ENCODE measurements at regions not wholly inside any gene's neighbourhood (a gene's known extent, or its start where the extent isn't known, plus 50 kb on each side); places are given as distances from the start of the nearest gene placed in this dataset.
"Not testable (repeated sequence)": the region's sequence is repeated elsewhere in the genome, so short reads cannot be mapped to it uniquely, and the experiment has no call there.

DNA sequence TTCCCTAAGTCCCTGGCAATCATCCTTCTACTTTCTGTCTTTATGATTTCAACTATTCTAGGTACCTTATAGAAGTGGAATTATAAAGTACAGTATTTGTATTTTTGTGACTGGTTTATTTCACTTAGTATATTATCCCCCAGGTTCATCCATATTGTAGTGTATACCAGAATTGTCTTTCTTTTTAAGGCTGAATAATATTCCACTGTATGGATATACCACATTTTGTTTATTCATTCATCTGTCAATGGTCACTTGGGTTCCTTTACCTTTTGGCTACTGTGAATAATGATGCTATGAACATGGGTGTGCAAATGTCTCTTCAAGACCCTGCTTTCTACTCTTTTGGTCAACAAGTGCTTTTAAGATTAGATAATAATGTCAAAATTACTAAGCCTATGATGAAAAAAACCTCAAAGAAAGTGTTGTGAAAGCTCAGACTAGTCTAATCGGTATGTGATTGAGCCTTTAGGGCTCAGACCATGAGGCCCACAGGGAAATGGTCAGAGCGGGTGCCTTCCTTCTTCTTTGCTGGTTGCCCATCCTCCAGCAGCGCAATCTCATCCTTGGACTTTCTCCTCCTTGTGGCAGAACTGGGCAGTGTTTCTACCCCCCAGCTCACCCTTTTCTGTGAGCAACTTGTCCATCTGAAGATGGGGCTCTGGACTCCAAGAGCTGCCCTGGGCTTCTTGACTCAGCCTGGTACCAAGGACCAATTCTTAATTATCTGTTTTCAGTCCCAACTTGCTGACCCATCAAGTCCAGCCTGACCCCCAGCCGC, 105.4 kb downstream of the TTC8 start:
- peak; percentile 8 for DNase-seq (ENCODE audit: low read depth)

DNA sequence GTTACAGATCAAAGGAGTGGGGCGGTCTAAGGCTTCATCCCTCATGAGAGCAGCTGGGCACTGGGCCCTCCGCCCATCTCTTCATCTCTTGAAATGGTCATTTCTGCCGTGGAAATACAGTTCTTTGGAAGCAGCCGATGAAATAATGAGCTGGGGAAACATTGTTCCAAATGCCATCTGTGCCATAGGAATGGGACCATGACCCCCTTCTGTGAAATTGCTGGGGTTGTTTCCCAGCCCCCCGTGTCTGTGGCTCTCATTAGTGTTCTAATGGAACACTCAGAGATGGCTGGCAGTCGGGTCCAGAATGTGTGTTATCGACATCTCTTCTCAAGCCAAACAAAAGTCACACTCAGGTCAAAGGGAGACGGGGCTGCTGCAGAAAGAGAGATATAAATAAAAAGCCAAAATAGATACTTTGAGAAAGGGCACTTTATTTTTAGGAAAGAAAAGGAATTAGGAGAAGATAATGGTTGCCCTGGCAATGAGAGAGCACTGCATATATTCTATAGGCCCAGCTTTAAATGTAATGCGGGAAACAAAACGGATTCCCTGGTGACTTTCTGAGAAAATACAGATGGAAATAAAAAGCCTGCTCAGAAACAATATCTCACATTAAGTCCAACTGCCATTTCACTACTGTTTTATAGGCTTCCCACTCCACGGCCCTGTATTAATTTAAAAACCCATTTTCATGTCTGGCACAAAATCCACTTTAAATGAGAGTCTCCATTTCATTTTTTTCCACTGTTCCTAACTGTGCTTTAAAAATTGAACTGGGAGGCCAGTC, 107.1 kb downstream of the TTC8 start:
- no peak for DNase-seq (ENCODE audit: low read depth)

DNA sequence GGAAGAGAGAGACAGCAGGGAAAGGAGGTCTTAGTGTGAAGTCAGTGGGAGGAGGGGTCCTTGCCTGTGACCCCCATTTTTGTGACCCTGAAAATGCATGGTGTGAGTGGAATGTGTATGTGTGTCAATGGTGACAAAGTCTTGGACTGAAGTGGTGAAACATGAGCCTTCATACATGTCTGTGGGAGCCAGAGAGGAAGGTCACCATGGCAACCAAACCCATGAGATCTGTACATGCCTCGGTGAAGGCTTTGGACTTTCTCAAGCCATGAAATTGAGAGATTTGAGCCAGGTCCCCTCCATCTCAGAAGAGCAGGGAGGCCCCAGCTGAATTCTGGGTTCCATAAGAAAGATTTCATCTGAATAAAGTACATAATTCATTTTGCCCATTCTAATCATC, 108.7 kb downstream of the TTC8 start:
- no peak for DNase-seq (ENCODE audit: low read depth)

DNA sequence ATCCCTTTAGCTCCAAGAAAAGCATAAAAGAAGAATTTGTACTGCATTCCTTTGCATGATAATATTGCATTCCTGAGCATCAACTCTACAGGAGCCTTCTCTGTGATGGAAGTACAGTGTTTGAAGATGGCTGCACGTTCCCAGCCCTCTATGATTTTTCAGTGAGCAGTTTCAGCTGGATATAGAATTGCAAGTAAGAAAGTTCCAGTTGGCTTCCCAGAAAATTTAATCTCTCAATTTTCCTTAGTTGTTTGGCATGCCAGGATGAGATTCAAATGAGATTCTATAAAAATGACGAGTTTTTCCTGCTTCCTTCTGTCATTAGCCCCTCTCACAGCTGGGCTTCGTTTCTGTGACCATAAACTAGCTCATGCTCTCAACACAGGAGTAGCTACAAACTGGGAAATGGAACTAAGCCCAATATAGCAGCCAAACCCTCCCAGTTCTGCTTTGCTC, 109.9 kb downstream of the TTC8 start:
- DNase-seq (ENCODE audit: low read depth) = peak; percentile 31

DNA sequence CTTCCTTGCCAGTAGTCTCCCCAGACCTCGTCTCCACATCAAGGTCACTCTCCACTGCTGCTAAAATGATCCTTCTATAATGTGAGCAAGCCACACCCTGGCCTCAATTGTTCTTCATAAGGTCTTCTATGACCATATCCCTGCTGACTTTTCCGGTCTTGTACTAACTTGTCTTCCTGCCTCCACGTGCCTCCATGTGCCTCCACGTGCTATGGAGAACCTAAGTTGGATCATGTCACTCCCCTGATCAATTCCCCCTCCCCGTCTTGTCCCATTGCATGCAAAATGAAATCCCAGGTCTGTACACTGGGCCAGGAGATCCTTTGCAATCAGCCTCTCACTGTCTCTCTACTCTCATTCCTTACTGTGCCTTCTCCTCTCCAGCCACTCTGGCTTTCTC, 110.6 kb downstream of the TTC8 start:
- no peak for DNase-seq (ENCODE audit: low read depth)

DNA sequence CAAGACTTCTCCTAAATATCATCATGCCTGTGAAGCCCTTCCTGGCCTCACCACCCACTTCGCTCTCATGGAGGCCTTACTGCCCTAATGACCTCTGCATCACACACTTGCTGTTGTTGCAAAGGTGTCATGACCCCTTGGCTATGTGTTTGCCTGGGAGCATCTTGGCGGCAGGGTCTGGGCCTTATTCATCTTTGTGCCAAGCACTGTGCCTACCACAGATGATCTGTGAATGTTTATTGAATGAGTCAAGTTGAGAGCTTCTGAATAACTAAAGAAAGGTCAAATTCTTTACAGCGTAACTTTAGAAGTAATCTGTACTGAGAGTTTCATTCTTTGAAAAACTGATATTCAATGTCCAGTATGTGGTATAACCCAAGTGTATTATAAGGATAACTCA, 113.3 kb downstream of the TTC8 start:
- peak; percentile 35 for DNase-seq (ENCODE audit: low read depth)

DNA sequence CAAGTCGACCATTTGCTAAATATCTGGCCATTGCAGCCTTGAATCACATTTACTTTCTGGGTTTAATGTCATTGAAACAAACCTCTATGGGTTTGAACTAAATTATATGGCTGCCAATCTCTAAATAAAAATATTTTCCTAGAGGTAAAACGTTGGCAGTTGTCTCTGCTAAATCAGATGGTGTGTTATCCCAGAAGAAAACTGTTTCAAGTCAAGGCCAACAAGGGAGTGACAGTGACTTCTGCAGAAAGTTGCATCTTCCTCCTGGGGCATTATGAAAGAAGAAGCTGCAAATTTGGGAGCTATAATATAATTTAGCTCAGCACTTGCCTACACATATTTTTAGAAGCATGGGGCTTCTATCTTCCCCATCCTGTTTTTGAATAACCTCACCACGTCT, 116.2 kb downstream of the TTC8 start:
- DNase-seq (ENCODE audit: low read depth) = no peak

DNA sequence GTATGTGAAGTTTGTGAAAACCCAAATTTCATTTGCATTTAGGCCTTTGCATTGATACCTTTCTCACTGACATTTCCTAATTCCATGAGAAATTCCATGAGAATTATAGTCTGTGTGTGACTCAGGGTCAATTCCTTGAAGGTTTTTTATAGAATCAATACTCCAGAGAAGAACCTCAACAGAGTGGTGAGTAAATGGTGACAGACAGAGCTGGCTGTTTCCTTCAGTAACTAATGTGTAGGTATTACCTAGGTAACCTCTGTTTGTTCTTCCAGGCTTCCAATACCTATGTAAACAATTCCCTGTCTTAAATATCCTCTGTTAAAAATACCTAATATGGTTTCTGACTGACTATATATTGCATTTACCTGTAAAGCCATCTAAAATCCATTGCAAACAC, 117.0 kb downstream of the TTC8 start:
- no peak for DNase-seq (ENCODE audit: low read depth)

DNA sequence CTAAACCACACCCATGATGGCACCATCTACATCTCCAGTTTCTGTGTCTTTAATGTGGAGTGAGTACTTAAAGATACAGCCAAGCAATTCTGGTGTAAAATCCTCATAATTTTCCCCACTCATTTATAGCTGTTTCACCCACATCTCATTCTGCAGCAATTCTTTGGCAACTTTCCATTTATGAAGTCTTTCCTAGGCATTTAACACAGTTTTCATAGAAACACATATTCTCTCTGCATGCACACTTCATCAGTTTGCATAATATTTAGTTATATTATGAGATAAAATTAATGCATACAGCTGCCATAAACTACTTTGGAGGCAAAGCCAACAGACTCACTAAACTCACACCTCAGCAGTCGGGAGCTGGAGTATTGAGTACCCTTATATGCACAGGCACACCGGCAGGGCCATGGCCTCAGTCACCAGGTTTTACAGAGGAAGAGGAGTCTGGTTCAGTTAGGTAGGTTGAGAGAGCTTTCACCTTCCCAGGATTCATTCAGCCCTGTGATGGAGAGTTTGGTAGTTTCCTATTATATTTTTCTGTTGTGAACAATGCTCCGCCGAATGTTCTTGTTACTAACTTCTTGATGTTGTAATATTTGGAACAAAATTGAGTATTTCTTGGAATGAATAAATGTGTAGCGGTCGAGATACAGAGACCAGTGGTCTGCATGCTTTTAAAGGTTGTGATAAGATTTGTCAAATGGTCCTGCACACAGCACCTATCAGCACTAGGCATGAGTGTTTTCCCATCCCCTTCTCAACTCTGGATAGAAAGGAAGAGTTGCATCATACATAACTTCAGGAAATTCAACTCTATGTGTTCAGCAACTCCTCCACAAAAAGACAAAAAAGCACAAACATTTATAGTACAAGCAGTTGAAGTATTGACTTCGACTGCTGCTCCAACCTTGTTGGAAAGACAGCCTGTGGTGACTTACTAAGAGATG, 123.5 kb downstream of the TTC8 start:
- DNase-seq (ENCODE audit: low read depth) = no peak

DNA sequence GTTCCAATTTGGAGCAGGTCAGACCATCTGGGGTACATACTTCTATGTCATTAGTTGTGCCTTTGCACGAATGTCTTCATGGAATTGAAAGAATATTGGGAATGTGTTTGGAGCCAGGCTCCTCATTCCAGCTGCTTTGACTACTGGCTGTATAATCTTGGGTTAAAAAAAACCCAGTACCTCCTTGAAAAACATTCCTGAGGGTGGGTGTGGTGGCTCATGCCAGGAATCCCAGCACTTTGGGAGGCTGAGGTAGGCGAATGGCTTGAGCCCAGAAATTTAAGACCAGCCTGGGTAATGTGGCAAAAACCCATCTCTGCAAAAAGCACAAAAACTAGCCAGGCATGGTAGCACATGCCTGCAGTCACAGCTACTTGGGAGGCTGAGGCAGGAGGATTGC, 125.6 kb downstream of the TTC8 start:
- no peak for DNase-seq (ENCODE audit: low read depth)

DNA sequence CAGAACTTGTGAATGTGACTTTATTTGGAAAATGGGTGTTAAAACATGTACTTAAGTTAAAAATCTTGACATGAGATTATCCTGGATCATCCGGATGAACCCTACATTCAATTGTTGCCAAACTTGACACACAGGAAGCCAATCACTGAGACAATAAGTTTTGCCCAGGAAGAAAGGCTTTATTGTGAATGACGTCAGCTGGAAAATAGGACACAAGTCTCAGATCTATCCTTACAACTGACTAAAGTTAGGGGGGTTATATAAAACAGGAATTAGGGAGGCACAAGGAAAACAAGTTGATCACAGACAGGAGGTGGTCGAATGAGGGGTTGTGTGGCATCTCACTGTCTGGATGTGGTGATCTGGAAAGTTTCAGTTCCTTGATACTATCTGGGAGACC, 126.9 kb downstream of the TTC8 start:
- no peak for DNase-seq (ENCODE audit: low read depth)

DNA sequence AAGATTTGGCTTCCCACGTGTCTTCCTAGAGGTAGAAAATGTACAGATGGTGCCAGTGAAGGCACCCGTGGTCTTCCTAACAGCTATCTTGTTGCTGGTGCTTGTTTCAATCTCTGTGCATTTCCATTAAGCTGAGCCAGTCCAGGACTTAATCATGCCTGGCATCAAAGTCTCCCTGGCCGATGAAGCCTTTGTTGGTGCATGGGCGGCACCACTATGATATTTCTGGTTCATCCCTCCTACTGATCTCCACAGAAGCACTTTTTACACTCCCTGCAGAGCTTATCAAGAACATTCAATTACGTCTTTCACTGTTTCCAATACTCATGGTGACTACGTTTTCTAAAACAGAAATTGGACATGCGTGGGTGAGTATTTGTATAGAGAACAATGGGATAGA, 128.4 kb downstream of the TTC8 start:
- no peak for DNase-seq (ENCODE audit: low read depth)

DNA sequence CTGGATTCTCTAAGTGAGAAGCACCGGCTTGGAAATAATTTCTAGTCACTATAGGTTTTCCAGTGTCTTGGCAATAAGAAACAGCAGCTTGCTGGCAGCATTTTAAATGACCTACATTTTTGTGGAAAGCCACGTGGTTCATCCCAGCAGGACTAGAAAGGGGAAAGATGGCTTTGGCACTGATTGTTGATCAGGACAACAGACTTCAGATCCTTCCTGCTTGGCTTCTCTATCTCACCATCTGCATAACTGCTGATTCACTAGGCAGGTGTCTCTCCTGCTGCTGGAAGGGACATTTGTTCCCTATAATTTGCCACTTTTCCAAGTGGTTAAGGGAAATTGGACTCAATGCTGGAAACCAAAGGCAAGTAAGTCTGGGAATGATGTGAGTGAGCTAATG, 131.0 kb downstream of the TTC8 start:
- DNase-seq (ENCODE audit: low read depth) = no peak

DNA sequence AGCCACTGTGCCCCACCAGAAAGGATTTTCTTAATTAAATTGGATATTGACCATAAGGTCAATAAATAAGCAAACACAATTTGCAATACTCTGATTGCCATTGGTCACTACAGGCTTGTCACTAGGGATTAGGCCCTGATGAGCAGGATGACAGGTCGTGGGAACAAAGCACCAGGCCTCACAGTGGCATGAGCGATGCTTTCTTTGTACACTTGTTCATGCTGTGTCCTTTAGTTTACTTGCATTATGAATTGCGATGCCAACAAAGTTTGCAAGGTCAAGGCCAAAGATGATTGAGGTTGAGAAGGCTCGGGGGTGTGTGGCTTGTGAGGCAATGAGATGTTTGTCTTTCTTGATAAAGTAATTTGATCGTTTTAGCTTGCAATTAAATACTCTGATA, 136.0 kb downstream of the TTC8 start:
- no peak for DNase-seq (ENCODE audit: low read depth)

DNA sequence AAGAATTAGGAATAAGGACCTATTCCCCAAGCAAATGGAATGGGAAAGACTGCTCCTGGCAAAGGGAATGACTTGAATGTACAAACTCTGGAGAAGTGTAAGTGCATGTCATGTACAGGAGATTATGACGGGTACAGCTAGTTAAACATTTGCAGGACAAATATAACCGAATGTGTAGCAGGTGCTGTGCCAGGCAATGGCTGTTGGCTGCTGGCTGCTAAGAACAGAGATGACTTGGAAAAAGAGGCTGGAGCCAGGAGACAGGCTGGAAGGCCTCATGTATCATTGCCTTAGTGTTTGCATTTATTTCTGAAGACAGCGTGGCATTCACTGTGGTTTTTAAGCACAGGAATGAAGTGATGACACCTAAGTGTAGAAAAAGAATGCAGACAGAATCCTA, 136.8 kb downstream of the TTC8 start:
- no peak for DNase-seq (ENCODE audit: low read depth)

DNA sequence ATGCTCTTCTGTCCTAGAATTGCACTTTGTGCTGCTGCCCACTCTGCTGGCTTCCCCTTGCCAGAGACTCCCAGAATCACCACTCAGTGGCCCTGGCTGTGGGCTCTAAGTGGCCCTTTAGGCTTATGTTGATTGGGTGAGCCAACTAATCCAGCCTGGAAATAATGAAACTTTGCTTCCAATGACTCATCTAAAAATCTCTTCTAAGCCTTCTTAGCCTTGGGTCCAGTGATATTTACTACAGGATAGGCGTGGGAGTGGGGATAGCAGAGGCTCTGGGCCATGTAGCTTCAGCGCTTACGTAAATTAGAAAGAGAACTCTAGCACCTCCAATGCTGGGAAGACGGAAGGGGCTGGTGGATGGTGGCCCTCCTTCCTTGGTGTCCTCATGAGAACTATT, 137.9 kb downstream of the TTC8 start:
- DNase-seq (ENCODE audit: low read depth) = peak; percentile 21

DNA sequence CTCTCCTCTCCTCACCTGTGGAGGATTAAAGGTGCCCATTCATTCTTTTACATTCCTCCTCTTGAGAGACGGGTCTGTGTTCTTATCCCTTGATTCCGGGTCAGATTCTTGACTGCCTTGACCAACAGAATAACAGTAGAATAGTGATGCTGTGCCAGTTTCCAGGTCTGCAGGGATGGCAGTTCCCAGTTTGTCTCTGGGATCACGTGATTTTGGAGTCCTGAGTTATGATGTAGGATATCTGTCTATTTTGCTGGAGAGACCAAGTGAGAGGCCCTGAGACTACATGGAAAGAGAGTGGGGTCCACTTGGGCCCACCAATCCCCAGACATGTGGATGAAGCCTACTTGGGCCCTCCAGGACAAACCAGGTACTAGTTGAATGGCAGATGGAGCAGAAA, 142.8 kb downstream of the TTC8 start:
- DNase-seq (ENCODE audit: low read depth) = no peak

DNA sequence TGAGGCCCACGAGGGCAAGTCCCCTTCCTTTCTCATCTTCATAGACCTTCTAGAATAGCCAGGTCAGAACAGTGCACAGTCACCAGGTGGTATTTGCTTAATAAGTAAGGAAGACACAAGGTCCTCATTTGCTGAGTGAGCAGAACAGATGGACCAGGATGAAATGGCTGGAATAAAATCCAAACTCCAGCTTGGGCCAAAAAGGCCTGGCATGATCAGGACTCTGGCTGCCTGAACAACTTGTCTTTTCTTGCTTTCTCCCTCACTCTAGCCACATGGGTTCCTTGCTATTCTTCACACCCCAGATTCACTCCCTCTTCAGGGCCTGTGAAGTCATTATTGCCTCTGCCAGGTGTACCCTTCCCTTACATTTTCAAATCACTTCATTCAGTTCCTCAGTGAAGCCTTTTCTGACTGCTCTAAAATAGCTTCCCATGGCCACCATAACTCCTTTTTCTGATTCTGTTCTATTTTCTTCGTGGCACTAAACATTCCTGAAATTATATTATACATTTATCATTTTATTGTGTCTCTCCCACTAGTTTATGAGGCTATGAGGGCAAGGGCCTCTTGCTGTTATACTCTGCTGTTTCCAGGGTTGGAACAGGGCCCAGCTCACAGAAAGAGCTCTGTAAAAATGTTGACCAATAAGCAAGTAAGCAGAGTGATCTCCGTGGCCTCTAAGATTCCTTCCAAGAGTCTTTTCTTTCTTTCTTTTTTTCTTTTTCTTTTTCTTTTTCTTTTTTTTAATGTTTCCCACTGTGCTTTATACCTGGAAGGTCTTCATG, 150.8 kb downstream of the TTC8 start:
- no peak for DNase-seq (ENCODE audit: low read depth)

DNA sequence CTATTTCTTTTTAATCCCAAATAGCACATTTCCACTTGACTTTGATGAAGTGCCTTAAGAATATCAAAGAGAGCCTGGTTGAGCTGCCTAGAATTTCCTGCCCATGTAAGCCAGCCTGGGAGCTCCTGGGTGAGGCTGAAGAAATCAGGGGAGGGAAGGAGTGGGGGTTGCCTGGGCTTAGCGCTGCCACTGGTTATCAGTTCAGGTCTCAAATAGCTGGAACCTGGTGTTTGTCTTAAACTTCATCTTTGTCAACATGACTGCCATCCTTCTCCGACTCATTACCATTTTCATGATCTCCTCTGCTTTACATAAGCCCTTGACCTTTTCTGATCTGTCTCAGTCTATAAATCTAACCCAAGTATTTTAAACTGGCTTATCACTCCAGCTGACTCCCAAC, 151.5 kb downstream of the TTC8 start:
- no peak for DNase-seq (ENCODE audit: low read depth)

DNA sequence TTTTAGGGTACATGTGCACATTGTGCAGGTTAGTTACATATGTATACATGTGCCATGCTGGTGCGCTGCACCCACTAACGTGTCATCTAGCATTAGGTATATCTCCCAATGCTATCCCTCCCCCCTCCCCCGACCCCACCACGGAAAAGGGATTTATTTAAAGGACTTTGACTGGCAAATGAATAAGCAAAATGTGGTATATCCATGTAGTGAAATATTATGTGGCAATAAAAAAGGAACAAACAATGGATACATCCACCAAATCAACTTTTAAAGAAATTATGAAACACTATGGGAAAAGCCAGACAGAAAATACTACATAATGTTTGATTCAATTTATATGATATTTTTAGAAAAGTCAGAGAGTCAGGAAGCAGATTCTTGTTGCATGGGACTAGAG, 156.5 kb downstream of the TTC8 start:
- not testable (repeated sequence) for DNase-seq (ENCODE audit: low read depth)

DNA sequence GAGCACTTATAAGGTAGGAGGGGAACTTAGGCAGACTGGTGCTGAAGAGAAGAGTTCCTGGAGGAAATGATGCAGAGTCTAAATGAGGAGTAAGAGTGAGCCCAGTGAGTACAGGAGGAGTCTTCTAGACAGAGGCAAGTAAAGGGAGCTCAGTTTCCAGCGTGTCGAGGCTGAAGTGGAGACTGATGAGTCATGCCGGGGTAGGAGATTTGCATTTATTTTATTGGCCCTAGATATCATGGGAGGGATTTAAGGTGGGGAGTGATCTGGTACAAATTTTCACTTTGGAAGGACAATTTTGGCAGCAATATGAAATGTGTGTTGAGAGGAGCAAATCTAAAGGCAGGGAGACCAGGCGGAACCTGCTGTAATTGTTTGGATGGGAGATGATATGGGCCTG, 157.5 kb downstream of the TTC8 start:
- peak; percentile 39 for DNase-seq (ENCODE audit: low read depth)

DNA sequence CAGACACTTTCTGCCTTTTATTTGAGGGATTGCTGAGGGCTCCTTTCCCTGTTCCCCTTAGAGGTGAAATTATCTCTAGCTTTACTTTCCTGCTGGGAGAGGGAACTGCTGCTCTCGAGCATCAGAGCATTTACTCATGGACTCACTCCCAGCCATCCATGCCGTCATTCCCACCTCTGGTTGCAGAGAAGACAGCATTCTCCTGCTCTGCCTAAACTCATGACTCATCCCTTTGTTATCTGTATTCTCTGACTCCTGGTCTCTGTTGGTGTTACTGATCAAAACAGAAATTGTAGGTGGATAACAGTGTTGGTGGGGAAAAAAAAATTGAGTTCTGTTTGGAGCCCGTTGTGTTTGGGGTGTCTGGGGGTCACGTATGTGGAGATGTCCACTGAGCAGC, 159.3 kb downstream of the TTC8 start:
- peak; percentile 95 for DNase-seq (ENCODE audit: low read depth)

Data from iris pigment epithelial cell (primary cell).